Ovary (tissue), 3 donors: ENCODE measurements at regions not wholly inside any gene's neighbourhood (a gene's known extent, or its start where the extent isn't known, plus 50 kb on each side); places are given as distances from the start of the nearest gene placed in this dataset.

Source experiments
- POLR2A ChIP-seq: fragments of 450-650 bp; IDR thresholded peaks from one replicate; pipeline ENCODE4 v1.6.1; 2017; ENCODE audit warnings: antibody characterized with exemption, mild to moderate bottlenecking, moderate library complexity
- TF ChIP-seq, protein P1 (sequence below), 3 donors: fragments of 450-650 bp in 2 of 3; fragments of 200-600 bp in 1 of 3; IDR thresholded peaks; one replicate each; pipeline versions ENCODE4 v1.5.1 to v1.8.0; 2016 to 2022; ENCODE audit warnings: antibody characterized with exemption in 3 of 3, mild to moderate bottlenecking in 1 of 3
- donor health status: DM: no; HTN: no; CAD: no.

DNA sequence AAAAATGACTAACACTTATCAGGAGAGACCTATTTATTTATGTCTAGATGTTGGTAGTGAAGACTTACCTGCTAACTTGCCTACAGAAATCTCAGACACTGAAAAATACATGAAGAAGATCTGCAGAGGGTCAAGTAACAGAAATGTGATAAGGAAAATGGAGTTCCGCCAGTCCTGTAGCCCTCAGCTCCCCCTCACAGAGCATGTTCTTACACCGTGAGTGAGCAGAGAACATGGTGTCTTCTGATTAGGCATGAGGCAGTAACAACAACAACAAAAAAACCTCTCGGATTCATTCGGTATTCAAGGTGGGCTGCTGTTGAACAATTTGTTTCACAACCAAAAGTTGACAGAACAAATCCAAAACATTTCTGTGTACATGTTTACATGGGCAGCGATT lies 162.0 kb upstream of the SNX2 start:
- TF ChIP-seq, protein P1, sequence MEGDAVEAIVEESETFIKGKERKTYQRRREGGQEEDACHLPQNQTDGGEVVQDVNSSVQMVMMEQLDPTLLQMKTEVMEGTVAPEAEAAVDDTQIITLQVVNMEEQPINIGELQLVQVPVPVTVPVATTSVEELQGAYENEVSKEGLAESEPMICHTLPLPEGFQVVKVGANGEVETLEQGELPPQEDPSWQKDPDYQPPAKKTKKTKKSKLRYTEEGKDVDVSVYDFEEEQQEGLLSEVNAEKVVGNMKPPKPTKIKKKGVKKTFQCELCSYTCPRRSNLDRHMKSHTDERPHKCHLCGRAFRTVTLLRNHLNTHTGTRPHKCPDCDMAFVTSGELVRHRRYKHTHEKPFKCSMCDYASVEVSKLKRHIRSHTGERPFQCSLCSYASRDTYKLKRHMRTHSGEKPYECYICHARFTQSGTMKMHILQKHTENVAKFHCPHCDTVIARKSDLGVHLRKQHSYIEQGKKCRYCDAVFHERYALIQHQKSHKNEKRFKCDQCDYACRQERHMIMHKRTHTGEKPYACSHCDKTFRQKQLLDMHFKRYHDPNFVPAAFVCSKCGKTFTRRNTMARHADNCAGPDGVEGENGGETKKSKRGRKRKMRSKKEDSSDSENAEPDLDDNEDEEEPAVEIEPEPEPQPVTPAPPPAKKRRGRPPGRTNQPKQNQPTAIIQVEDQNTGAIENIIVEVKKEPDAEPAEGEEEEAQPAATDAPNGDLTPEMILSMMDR (IDR thresholded peaks at IDR 0.05), result no peak
- TF ChIP-seq POLR2A, result no peak
